K562 (cell line): ENCODE measurements at regions not wholly inside any gene's neighbourhood (a gene's known extent, or its start where the extent isn't known, plus 50 kb on each side); places are given as distances from the start of the nearest gene placed in this dataset.

Source experiments
- ATAC-seq: fragments of 200-7000 bp; cut with Tn5 transposase; 3 replicates; pipeline ENCODE4 v1.9.1; 2020; ENCODE audit warnings: moderate library complexity
- BruUV-seq: library from RNA; stranded (reverse); fragments of 400-500 nt; replicated peaks from 2 replicates; lab custom pipeline; 2021; lab: Mats Ljungman, UMichigan
- CTCF ChIA-PET: fragments of 300-600 bp; formaldehyde crosslinking; extraction: SDS; loops from one replicate; lab custom pipeline; 2021; ENCODE audit warnings: low intra/inter-chr PET ratio; lab: Yijun Ruan, JAX
- POLR2A ChIA-PET: fragments of 300-600, 350-650 bp; sonication (Branson Sonifier 250); formaldehyde crosslinking; extraction: SDS; loops from one replicate; lab custom pipeline; 2021; ENCODE audit warnings: antibody characterized with exemption, inconsistent platforms; lab: Yijun Ruan, JAX
- DNase-seq, 4 experiments: peaks; one replicate each; pipeline versions ENCODE4 v3.0.0 to v3.0.0-alpha.2; 2011 to 2018; ENCODE audit warnings: low spot score in 3 of 4, mixed read lengths in 3 of 4; ENCODE audit errors: extremely low read depth in 1 of 4
- FAIRE-seq: peaks from 2 replicates; lab custom pipeline; 2011; peaks lifted over from hg19 to GRCh38; lab: Jason Lieb, UNC
- H2AFZ ChIP-seq: 2 replicates; pipeline ENCODE4 v1.6.0; 2011; ENCODE audit warnings: low read depth, low read length, control low read depth, inconsistent platforms
- H3K27ac ChIP-seq: fragments of 200-600 bp; 3 replicates; pipeline ENCODE4 v1.8.0; 2011; ENCODE audit warnings: low read depth, mild to moderate bottlenecking, control low read depth, inconsistent platforms, low read length, moderate library complexity, mixed read lengths; ENCODE audit errors: extremely low read depth
- H3K27me3 ChIP-seq, 2 experiments: fragments of 300-600 bp in 1 of 2; 2 replicates in 1 of 2; 3 replicates in 1 of 2; pipeline versions ENCODE4 v1.6.0 to v1.8.0; 2011; ENCODE audit warnings: inconsistent platforms in 2 of 2, low read length in 2 of 2, mild to moderate bottlenecking in 1 of 2, mixed read lengths in 1 of 2, moderate library complexity in 1 of 2; ENCODE audit not compliant: control insufficient read depth in 2 of 2, insufficient read depth in 2 of 2
- H3K36me3 ChIP-seq: fragments of 300-600 bp; 3 replicates; pipeline ENCODE4 v1.8.0; 2011; ENCODE audit warnings: mild to moderate bottlenecking, low read length, inconsistent platforms; ENCODE audit not compliant: control insufficient read depth, insufficient read depth
- H3K4me1 ChIP-seq, 2 experiments: fragments of 200-600 bp in 1 of 2; replicated peaks in 1 of 2; 2 replicates in 1 of 2; 3 replicates in 1 of 2; pipeline versions ENCODE4 v1.5.1 to v1.8.0; 2011; ENCODE audit warnings: inconsistent platforms in 2 of 2, low read length in 2 of 2, mild to moderate bottlenecking in 1 of 2, mixed read lengths in 1 of 2, moderate library complexity in 1 of 2; ENCODE audit not compliant: control insufficient read depth in 2 of 2, insufficient read depth in 2 of 2
- H3K4me2 ChIP-seq: 2 replicates; pipeline ENCODE4 v1.6.1; 2011; ENCODE audit warnings: low read length, control low read depth, inconsistent platforms, mixed read lengths; ENCODE audit not compliant: insufficient read depth
- H3K4me3 ChIP-seq: fragments of 200-600 bp; sonication (generic), shearing (Covaris generic); 2 replicates; pipeline ENCODE4 v1.5.1; 2016; ENCODE audit warnings: control low read depth, inconsistent platforms
- H3K79me2 ChIP-seq: fragments of 200-600 bp; 3 replicates; pipeline ENCODE4 v1.8.0; 2011; ENCODE audit warnings: low read length, inconsistent platforms; ENCODE audit not compliant: control insufficient read depth, insufficient read depth
- H3K9ac ChIP-seq, 2 experiments: 2 replicates each; pipeline versions ENCODE4 v1.6.0 to v1.6.1; 2011; ENCODE audit warnings: low read depth in 2 of 2, low read length in 2 of 2, control low read depth in 1 of 2, inconsistent platforms in 1 of 2, mild to moderate bottlenecking in 1 of 2, mixed read lengths in 1 of 2; ENCODE audit not compliant: insufficient read depth in 1 of 2
- H3K9me1 ChIP-seq: one replicate; pipeline ENCODE4 v1.6.0; 2011; ENCODE audit warnings: inconsistent platforms, mild to moderate bottlenecking, low read length, moderate library complexity; ENCODE audit not compliant: control insufficient read depth, insufficient read depth
- H3K9me3 ChIP-seq: replicated peaks from 2 replicates; pipeline ENCODE4 v1.5.1; 2011; ENCODE audit warnings: low read depth, low read length, inconsistent platforms; ENCODE audit not compliant: control insufficient read depth, insufficient read depth
- H4K20me1 ChIP-seq: replicated peaks from 2 replicates; pipeline ENCODE4 v1.6.1; 2011; ENCODE audit warnings: low read length, inconsistent platforms, mixed read lengths; ENCODE audit not compliant: control insufficient read depth, insufficient read depth
- ATF2 ChIP-seq: sonication (generic); formaldehyde crosslinking; IDR thresholded peaks from 2 replicates; pipeline ENCODE4 v1.8.1; 2022; ENCODE audit warnings: missing genetic modification reagents
- CBX2 ChIP-seq: fragments of 200-600 bp; sonication (generic); IDR thresholded peaks from one replicate; pipeline ENCODE4 v1.6.1; 2012; ENCODE audit warnings: mild to moderate bottlenecking, low read length, inconsistent platforms; ENCODE audit not compliant: insufficient read depth, poor library complexity, severe bottlenecking
- CHD1 ChIP-seq: fragments of 200-600 bp; sonication (generic); IDR thresholded peaks from one replicate; pipeline ENCODE4 v1.6.1; 2012; ENCODE audit warnings: mild to moderate bottlenecking, moderate library complexity, low read length, inconsistent platforms
- ESRRB ChIP-seq: fragments of 250-450 bp; sonication (Bioruptor Pico); IDR thresholded peaks from 2 replicates; pipeline ENCODE4 v1.5.0; 2020; ENCODE audit warnings: mild to moderate bottlenecking, moderate library complexity, borderline replicate concordance
- HES1 ChIP-seq: fragments of 450-650 bp; IDR thresholded peaks from 2 replicates; pipeline ENCODE4 v1.6.1; 2016; ENCODE audit warnings: low read depth, mild to moderate bottlenecking, moderate library complexity
- HMGXB4 ChIP-seq: sonication (generic); formaldehyde crosslinking; IDR thresholded peaks from 2 replicates; pipeline ENCODE4 v1.8.1; 2023; ENCODE audit warnings: mild to moderate bottlenecking, missing genetic modification reagents
- OTX1 ChIP-seq: fragments of 450-650 bp; formaldehyde crosslinking; IDR thresholded peaks from 2 replicates; pipeline ENCODE4 v1.4.0; 2022; ENCODE audit warnings: mild to moderate bottlenecking
- SMC3 ChIP-seq: conservative IDR thresholded peaks from 2 replicates; pipeline ENCODE4 v1.6.1; 2011; ENCODE audit warnings: low read depth, low read length, improper control_type of control experiment; ENCODE audit not compliant: insufficient read depth
- SREBF2 ChIP-seq: sonication (generic); formaldehyde crosslinking; IDR thresholded peaks from 2 replicates; pipeline ENCODE4 v1.4.0; 2020; ENCODE audit warnings: mild to moderate bottlenecking, missing genetic modification reagents
- TCF7L2 ChIP-seq: fragments of 150-350 bp; IDR thresholded peaks from 2 replicates; pipeline ENCODE4 v1.6.1; 2016; ENCODE audit warnings: low read depth, mild to moderate bottlenecking, low read length, moderate library complexity
- TGIF2 ChIP-seq: sonication (generic); formaldehyde crosslinking; IDR thresholded peaks from 2 replicates; pipeline ENCODE4 v1.8.1; 2022; ENCODE audit warnings: mild to moderate bottlenecking, missing genetic modification reagents, moderate library complexity
- UBTF ChIP-seq, 2 experiments: IDR thresholded peaks; 2 replicates each; pipeline ENCODE4 v1.6.1; 2012; ENCODE audit warnings: improper control_type of control experiment in 2 of 2, low read depth in 2 of 2, low read length in 2 of 2, borderline replicate concordance in 1 of 2
- XRCC4 ChIP-seq: IDR thresholded peaks from one replicate; pipeline ENCODE4 v1.6.1; 2011; ENCODE audit not compliant: insufficient read depth, insufficient read length; ENCODE audit errors: extremely low read depth
- WGBS: fragments of 100-300 bp; shearing (Covaris generic); methylation state at CpG from one replicate; pipeline ENCODE4 v1.1.6; 2016; ENCODE audit warnings: low coverage, mixed read lengths; ENCODE audit not compliant: insufficient coverage; ENCODE audit errors: missing lambda C conversion rate; 5-methylcytosine and 5-hydroxymethylcytosine counted together
- in situ Hi-C: fragments of 300-500 bp; cut with MboI; formaldehyde crosslinking; loops from 4 replicates; pipeline ENCODE4 v1.15.0; 2018; ENCODE audit warnings: inconsistent platforms, mixed read lengths
- intact Hi-C: fragments of 100-400 bp; cut with micrococcal nuclease; formaldehyde crosslinking; loops from 2 replicates; pipeline ENCODE4 v1.14.2; 2022

- Histone ChIP-seq H3K9ac (no peak overlapping the region), H3K4me2 (no peak overlapping the region), H4K20me1 (no peaks in the 10 kb centered on the region), H3K27ac (no peak overlapping the region), H3K9me1 (no peaks in the 10 kb centered on the region), H3K36me3 (no peaks in the 10 kb centered on the region), H3K9me3 (no peaks in the 10 kb centered on the region), H2AFZ (no peak overlapping the region), H3K79me2 (no peaks in the 10 kb centered on the region), H3K27me3 (peaks cover 24 to 61% of the 10 kb centered on the region in 2 experiments), H3K4me1 (peaks cover 3 to 14% of the 10 kb centered on the region in 2 experiments; a peak in 4 of 5 replicates), H3K4me3 (no peak overlapping the region)
- POLR2A ChIA-PET: interaction anchor here (1.2 kb wide), 1 partner anchor 161 kb away, joined by 3 read pairs; no protein-coding TSS in a partner anchor
- no peak for DNase-seq
- 3% methylated on average over 6 of the region's 6 CpGs for WGBS
- intact Hi-C loops: no loop called here
- CTCF ChIA-PET: interaction anchor here (1.6 kb wide), 1 partner anchor 259 kb away, joined by 12 read pairs; no protein-coding TSS in a partner anchor
- no TSS peak for BruUV-seq
- no peak for FAIRE-seq
- TF ChIP-seq HES1 (no peak), ESRRB (CRISPR knock-in tag) (no peak), OTX1 (CRISPR knock-in tag) (no peak), ATF2 (CRISPR knock-in tag) (no peak), CBX2 (no peak), SMC3 (no peak), HMGXB4 (CRISPR knock-in tag) (no peak), UBTF (IDR thresholded peaks at IDR 0.05; ENCODE audit: borderline replicate concordance in 1 of 2, low read depth in 2 of 2, low read length in 2 of 2) (no peak), TGIF2 (CRISPR knock-in tag) (no peak), CHD1 (no peak), SREBF2 (no peak), TCF7L2 (no peak), XRCC4 (no peak)
- ATAC-seq: no peak
- in situ Hi-C loops: no loop called here
Observed at GRCh38 chr3:195001261-195001660, 269.7 kb downstream of the XXYLT1 start.
